Mesendoderm (in vitro differentiated cells): ENCODE measurements at regions not wholly inside any gene's neighbourhood (a gene's known extent, or its start where the extent isn't known, plus 50 kb on each side); places are given as distances from the start of the nearest gene placed in this dataset.

Source experiments
- DNase-seq: peaks from one replicate; pipeline ENCODE4 v3.0.0; 2013
- H2AK5ac ChIP-seq: 2 replicates; pipeline ENCODE4 v1.6.1; 2013; ENCODE audit warnings: low read length, inconsistent platforms
- H2BK120ac ChIP-seq: 2 replicates; pipeline ENCODE4 v1.6.1; 2013; ENCODE audit warnings: low read depth, mild to moderate bottlenecking, low read length, moderate library complexity, mixed read lengths
- H2BK15ac ChIP-seq: replicated peaks from 2 replicates; pipeline ENCODE4 v1.6.1; 2013; ENCODE audit warnings: low read depth, mild to moderate bottlenecking, moderate library complexity
- H2BK5ac ChIP-seq: 2 replicates; pipeline ENCODE4 v1.6.1; 2013; ENCODE audit warnings: low read length, inconsistent platforms
- H3K18ac ChIP-seq: 2 replicates; pipeline ENCODE4 v1.6.1; 2013; ENCODE audit warnings: mild to moderate bottlenecking, low read length, mixed read lengths
- H3K23ac ChIP-seq: one replicate; pipeline ENCODE4 v1.6.1; 2013; ENCODE audit warnings: low read length
- H3K27ac ChIP-seq: 2 replicates; pipeline ENCODE4 v1.5.1; 2013; ENCODE audit warnings: low read depth, mild to moderate bottlenecking, inconsistent platforms, low read length, moderate library complexity
- H3K27me3 ChIP-seq: 2 replicates; pipeline ENCODE4 v1.6.1; 2013; ENCODE audit warnings: low read length, control low read depth, mild to moderate bottlenecking, inconsistent platforms; ENCODE audit not compliant: insufficient read depth, poor library complexity
- H3K36me3 ChIP-seq: 2 replicates; pipeline ENCODE4 v1.6.1; 2013; ENCODE audit warnings: low read length, inconsistent platforms; ENCODE audit not compliant: control insufficient read depth, insufficient read depth
- H3K4ac ChIP-seq: one replicate; pipeline ENCODE4 v1.6.1; 2013; ENCODE audit warnings: low read depth, mild to moderate bottlenecking, low read length, moderate library complexity
- H3K4me1 ChIP-seq: 2 replicates; pipeline ENCODE4 v1.6.1; 2013; ENCODE audit warnings: low read depth, low read length, inconsistent platforms; ENCODE audit not compliant: control insufficient read depth
- H3K4me2 ChIP-seq: 2 replicates; pipeline ENCODE4 v1.6.1; 2013; ENCODE audit warnings: low read length
- H3K4me3 ChIP-seq: 2 replicates; pipeline ENCODE4 v1.5.1; 2013; ENCODE audit warnings: mild to moderate bottlenecking, low read length
- H3K56ac ChIP-seq: one replicate; pipeline ENCODE4 v1.6.1; 2013; ENCODE audit warnings: low read length
- H3K79me1 ChIP-seq: 2 replicates; pipeline ENCODE4 v1.6.1; 2013; ENCODE audit warnings: low read length, inconsistent platforms
- H3K79me2 ChIP-seq: 2 replicates; pipeline ENCODE4 v1.6.1; 2013; ENCODE audit warnings: mild to moderate bottlenecking, low read length; ENCODE audit not compliant: control insufficient read depth, insufficient read depth
- H3K9ac ChIP-seq: 2 replicates; pipeline ENCODE4 v1.6.1; 2013; ENCODE audit warnings: low read length, inconsistent platforms
- H4K5ac ChIP-seq: one replicate; pipeline ENCODE4 v1.6.1; 2013; ENCODE audit warnings: low read length
- H4K8ac ChIP-seq: one replicate; pipeline ENCODE4 v1.6.1; 2013; ENCODE audit warnings: low read depth, mild to moderate bottlenecking, control low read depth, low read length, moderate library complexity
- WGBS: extraction: QIAGEN DNeasy Blood & Tissue Kit; methylation state at CpG from one replicate; pipeline ENCODE4 v1.1.7; 2013; ENCODE audit warnings: low lambda C conversion rate, missing lambda C conversion rate; ENCODE audit not compliant: insufficient coverage; ENCODE audit errors: extremely low coverage; 5-methylcytosine and 5-hydroxymethylcytosine counted together

- H3K9ac ChIP-seq: no peak overlapping the region
- no peak overlapping the region for H3K4me2 ChIP-seq
- no peak for DNase-seq
- H3K4ac ChIP-seq: no peak overlapping the region
- no peak overlapping the region for H2BK120ac ChIP-seq
- H3K27ac ChIP-seq: no peak overlapping the region
- H3K36me3 ChIP-seq: no peaks in the 10 kb centered on the region
- H3K4me3 ChIP-seq: no peak overlapping the region
- no peaks in the 10 kb centered on the region for H3K27me3 ChIP-seq
- no peak overlapping the region for H3K56ac ChIP-seq
- H3K79me1 ChIP-seq: no peaks in the 10 kb centered on the region
- H4K5ac ChIP-seq: no peak overlapping the region
- H2AK5ac ChIP-seq: no peak overlapping the region
- no CpG with 5 or more reads among the region's 3 CpGs for WGBS
- no peak overlapping the region for H2BK5ac ChIP-seq
- no peak overlapping the region for H2BK15ac ChIP-seq
- no peaks in the 10 kb centered on the region for H3K79me2 ChIP-seq
- H3K23ac ChIP-seq: no peak overlapping the region
- H3K18ac ChIP-seq: no peak overlapping the region
- H4K8ac ChIP-seq: no peak overlapping the region
- H3K4me1 ChIP-seq: no peaks in the 10 kb centered on the region
Observed at GRCh38 chr16:35295856-35296255, 1836.4 kb downstream of the TP53TG3F start.

GRCh38 chr16:35296962-35297653, 1837.7 kb downstream of the TP53TG3F start:
- DNase-seq: no peak
- Histone ChIP-seq H3K23ac (no peak overlapping the region), H2BK120ac (no peak overlapping the region), H3K27me3 (no peaks in the 10 kb centered on the region), H2AK5ac (no peak overlapping the region), H4K8ac (no peak overlapping the region), H3K4ac (no peak overlapping the region), H3K4me3 (no peak overlapping the region), H3K4me2 (no peak overlapping the region), H3K79me1 (no peaks in the 10 kb centered on the region), H4K5ac (no peak overlapping the region), H3K9ac (no peak overlapping the region), H3K79me2 (no peaks in the 10 kb centered on the region), H3K4me1 (no peaks in the 10 kb centered on the region), H3K56ac (no peak overlapping the region), H3K36me3 (no peaks in the 10 kb centered on the region), H3K18ac (no peak overlapping the region), H2BK15ac (no peak overlapping the region), H3K27ac (no peak overlapping the region), H2BK5ac (no peak overlapping the region)
- no CpG with 5 or more reads among the region's 2 CpGs for WGBS

- no peaks in the 10 kb centered on the region for H3K36me3 ChIP-seq
- no peak overlapping the region for H3K18ac ChIP-seq
- H3K4me3 ChIP-seq: no peak overlapping the region
- H3K9ac ChIP-seq: no peak overlapping the region
- WGBS: no CpG with 5 or more reads among the region's 2 CpGs
- H2BK5ac ChIP-seq: no peak overlapping the region
- H3K23ac ChIP-seq: no peak overlapping the region
- H2BK120ac ChIP-seq: no peak overlapping the region
- H3K27me3 ChIP-seq: no peaks in the 10 kb centered on the region
- no peak overlapping the region for H2AK5ac ChIP-seq
- H3K4me2 ChIP-seq: no peak overlapping the region
- no peaks in the 10 kb centered on the region for H3K79me1 ChIP-seq
- H4K8ac ChIP-seq: no peak overlapping the region
- H3K79me2 ChIP-seq: no peaks in the 10 kb centered on the region
- H3K4ac ChIP-seq: no peak overlapping the region
- H4K5ac ChIP-seq: no peak overlapping the region
- H3K27ac ChIP-seq: no peak overlapping the region
- no peak for DNase-seq
- no peak overlapping the region for H3K56ac ChIP-seq
- H2BK15ac ChIP-seq: no peak overlapping the region
- no peaks in the 10 kb centered on the region for H3K4me1 ChIP-seq
Observed at GRCh38 chr16:35298460-35299243, 1839.2 kb downstream of the TP53TG3F start.

- Histone ChIP-seq H3K4ac (no peak overlapping the region), H4K8ac (no peak overlapping the region), H3K4me2 (no peak overlapping the region), H2BK5ac (no peak overlapping the region), H3K79me1 (no peaks in the 10 kb centered on the region), H3K4me3 (no peak overlapping the region), H4K5ac (no peak overlapping the region), H2BK120ac (no peak overlapping the region), H3K79me2 (no peaks in the 10 kb centered on the region), H3K4me1 (no peaks in the 10 kb centered on the region), H3K27ac (no peak overlapping the region), H3K23ac (no peak overlapping the region), H2AK5ac (no peak overlapping the region), H3K27me3 (no peaks in the 10 kb centered on the region), H3K9ac (no peak overlapping the region), H3K36me3 (no peaks in the 10 kb centered on the region), H3K56ac (no peak overlapping the region), H2BK15ac (no peak overlapping the region), H3K18ac (no peak overlapping the region)
- no peak for DNase-seq
- WGBS: no CpG with 5 or more reads among the region's 1 CpG
Observed at GRCh38 chr16:35302859-35303258, 1843.4 kb downstream of the TP53TG3F start.

GRCh38 chr16:35305476-35305875, 1846.1 kb downstream of the TP53TG3F start:
- no peak overlapping the region for H2AK5ac ChIP-seq
- no peak overlapping the region for H3K23ac ChIP-seq
- no peak overlapping the region for H3K56ac ChIP-seq
- H3K4me3 ChIP-seq: no peak overlapping the region
- no peak overlapping the region for H3K27ac ChIP-seq
- no peaks in the 10 kb centered on the region for H3K4me1 ChIP-seq
- no peaks in the 10 kb centered on the region for H3K79me2 ChIP-seq
- H3K4me2 ChIP-seq: no peak overlapping the region
- H2BK120ac ChIP-seq: no peak overlapping the region
- H3K27me3 ChIP-seq: no peaks in the 10 kb centered on the region
- H3K9ac ChIP-seq: no peak overlapping the region
- no peak overlapping the region for H3K18ac ChIP-seq
- no peaks in the 10 kb centered on the region for H3K79me1 ChIP-seq
- no peak overlapping the region for H3K4ac ChIP-seq
- DNase-seq: no peak
- no peaks in the 10 kb centered on the region for H3K36me3 ChIP-seq
- H2BK5ac ChIP-seq: no peak overlapping the region
- WGBS: no CpG with 5 or more reads among the region's 1 CpG
- no peak overlapping the region for H4K5ac ChIP-seq
- no peak overlapping the region for H2BK15ac ChIP-seq
- H4K8ac ChIP-seq: no peak overlapping the region
